ENCODE measurements at regions not wholly inside any gene's neighbourhood (a gene's known extent, or its start where the extent isn't known, plus 50 kb on each side); places are given as distances from the start of the nearest gene placed in this dataset.
"Not testable (repeated sequence)": the region's sequence is repeated elsewhere in the genome, so short reads cannot be mapped to it uniquely, and the experiment has no call there.

- no peak for DNase-seq
Measured at GRCh38 chr13:86858216-86858615, 813.0 kb upstream of the SLITRK5 start.

GRCh38 chr13:86862137-86862536, 809.0 kb upstream of the SLITRK5 start:
- DNase-seq: no peak

GRCh38 chr13:86864376-86864775, 806.8 kb upstream of the SLITRK5 start:
- no peak for DNase-seq

DNA sequence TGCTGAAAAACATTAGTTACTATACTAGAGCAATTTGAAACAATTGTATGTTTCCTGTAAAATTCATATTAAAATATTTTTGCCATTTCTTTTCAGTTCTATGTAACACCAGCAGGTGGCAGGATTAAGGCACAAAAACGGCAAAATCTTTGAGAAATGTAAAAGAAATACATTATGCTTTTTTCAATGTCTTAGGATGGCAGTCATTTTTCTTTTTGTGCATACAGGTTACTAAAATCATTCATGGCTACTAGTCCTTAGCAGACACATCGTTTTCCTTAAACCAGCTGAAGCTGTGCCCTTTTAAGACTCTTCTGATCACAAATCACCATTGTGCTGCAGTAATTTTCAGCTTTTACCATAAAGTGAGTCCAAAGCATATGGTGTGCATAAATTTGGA, 800.7 kb upstream of the SLITRK5 start:
- peak; percentile 13 for DNase-seq

DNA sequence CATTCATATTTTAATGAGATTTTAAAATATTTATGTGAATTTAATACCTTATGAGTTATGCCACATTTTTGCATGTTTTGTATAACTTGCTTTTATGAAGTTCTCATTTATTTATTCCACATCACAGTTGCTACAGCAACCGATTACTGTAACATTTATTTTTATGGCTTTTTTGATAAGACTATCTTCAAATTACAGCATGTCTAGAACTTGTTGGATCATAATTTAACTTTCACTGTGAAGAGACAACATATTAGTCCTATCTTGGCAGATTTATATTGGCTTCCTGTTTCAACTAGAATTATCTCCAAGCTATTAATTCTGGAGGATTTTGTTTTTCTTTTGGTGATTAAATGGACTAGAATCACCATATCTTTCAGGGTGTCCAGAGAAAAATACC, 793.7 kb upstream of the SLITRK5 start:
- DNase-seq: peak; percentile 8

- no peak for DNase-seq
Measured at GRCh38 chr13:86878781-86879180, 792.4 kb upstream of the SLITRK5 start.

- DNase-seq: no peak
Measured at GRCh38 chr13:86881390-86881789, 789.8 kb upstream of the SLITRK5 start.

GRCh38 chr13:86882107-86882506, 789.1 kb upstream of the SLITRK5 start:
- DNase-seq: no peak

DNA sequence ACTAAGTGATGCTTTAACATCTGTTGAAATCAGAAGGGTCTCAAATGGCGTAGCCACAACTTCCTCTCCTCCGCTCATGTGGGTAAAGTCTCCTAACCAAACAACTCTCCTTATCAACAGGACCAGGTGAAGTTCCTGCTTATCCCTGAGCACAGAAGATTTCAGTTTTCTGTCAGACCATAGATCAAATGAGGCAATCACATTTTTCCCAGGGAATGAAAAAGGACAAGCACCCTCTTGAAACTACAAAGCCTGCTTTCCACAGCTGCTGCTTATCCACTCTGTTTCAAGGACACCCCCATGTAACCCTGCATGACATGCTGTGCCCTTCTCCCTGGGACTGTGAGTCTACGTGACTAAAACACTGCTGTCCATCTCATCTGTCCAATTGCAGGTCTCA, 788.3 kb upstream of the SLITRK5 start:
- DNase-seq: no peak

DNA sequence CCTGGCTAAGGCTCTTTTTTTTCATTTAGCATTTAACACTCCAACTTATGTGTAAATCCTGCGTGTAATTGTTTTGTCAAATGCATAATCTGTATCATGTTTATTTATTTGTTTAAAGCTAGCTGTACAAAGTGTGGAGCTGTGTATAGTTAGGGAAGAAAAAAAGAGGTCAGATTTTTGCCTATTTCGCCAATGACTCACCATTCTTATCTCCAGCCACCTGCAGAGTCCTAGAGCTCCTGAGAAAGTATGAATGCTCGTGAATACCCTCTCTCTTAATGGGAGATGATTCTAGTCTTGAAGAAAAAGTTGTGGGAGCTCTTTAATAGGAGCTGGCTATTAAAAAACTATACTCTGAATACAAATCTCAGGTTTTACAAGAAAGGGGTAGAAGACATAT, 778.8 kb upstream of the SLITRK5 start:
- DNase-seq: no peak

- no peak for DNase-seq
Measured at GRCh38 chr13:86900906-86901305, 770.3 kb upstream of the SLITRK5 start.

DNA sequence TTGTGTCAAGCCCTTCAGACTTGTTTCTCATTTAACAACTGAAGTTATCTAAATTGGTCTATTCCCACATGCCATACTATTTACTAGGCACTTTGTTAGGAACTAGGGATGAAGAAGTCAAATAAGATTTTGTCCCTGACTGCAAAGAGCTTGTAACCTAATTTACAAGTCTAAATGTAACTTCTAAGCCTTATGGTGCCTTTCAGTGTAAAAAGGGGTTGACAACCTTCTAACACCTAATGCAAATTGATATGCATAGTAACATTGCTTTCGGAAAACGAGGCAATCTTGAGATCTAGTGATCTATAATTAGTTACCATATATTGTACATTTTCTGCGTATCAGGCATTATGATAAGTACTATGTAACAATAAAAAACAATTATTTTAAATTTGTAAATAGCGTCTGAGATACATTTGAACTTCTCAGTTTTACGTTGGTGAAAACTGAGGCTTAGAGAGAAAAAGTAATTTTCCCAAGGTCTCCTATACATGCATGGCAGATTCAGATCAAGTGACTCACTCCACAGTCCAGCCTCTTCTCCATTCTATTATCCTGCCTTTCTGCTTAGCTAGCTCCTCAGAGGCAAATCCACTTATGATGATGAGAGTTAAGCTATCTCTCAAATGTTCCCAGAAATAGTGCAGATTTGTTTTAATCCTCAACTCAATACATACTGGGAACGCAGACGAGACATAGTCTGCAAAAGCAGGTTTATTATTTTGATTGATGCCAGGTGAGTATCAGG, 764.9 kb upstream of the SLITRK5 start:
- DNase-seq: no peak

GRCh38 chr13:86907156-86907555, 764.0 kb upstream of the SLITRK5 start:
- DNase-seq: no peak

DNA sequence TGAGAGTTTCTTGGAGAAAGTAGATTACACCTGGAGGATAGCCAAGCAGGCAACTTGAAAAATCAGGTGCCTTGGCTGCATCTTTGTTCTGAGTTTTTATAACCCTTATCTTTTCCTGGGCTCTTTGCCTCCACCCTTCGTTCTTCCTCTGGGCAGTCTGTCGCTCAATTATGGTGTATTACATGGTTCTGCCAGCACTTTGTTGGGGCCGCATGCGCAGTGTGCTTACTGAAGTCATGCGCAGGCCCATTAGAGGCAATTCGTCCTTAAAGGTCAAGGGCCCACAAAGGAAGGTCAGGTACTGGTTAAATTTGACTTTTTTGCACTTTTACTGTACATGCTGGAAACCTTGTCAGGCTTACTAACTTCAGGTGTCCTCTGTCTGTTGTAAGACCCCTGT, 761.9 kb upstream of the SLITRK5 start:
- DNase-seq: no peak

DNA sequence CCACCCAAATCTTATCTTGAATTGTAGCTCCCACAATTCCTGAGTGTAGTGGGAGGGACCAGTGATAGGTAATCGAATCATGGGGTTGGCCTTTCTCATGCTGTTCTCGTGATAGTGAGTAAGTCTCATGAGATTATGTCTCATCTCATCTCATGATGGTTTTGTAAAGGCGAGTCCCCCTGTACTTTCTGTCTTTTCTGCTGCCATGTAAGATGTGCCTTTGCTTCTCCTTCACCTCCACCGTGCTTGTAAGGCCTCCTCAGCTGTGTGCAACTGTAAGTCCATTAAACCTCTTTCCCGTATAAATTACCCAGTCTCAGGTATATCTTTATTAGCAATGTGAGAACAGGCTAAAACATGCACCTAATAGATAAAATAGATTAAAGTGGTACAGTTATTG, 756.4 kb upstream of the SLITRK5 start:
- no peak for DNase-seq

DNA sequence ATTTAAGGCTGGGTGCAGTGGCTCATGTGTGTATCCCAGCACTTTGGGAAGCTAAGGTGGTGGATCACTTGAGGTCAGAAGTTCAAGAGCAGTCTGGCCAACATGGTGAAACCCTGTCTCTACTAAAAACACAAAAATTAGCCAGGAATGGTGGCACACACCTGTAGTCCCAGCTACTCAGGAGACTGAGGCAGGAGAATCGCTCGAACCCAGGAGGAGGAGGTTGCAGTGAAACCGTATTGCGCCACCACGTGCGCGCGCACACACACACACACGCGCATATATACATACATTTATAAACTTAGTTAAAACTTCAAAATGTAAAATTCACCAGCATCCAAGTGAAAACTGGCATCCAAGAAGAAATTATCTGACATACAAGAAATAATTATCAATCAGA, 753.7 kb upstream of the SLITRK5 start:
- DNase-seq: not testable (repeated sequence)

- no peak for DNase-seq
Measured at GRCh38 chr13:86918682-86919081, 752.5 kb upstream of the SLITRK5 start.

DNA sequence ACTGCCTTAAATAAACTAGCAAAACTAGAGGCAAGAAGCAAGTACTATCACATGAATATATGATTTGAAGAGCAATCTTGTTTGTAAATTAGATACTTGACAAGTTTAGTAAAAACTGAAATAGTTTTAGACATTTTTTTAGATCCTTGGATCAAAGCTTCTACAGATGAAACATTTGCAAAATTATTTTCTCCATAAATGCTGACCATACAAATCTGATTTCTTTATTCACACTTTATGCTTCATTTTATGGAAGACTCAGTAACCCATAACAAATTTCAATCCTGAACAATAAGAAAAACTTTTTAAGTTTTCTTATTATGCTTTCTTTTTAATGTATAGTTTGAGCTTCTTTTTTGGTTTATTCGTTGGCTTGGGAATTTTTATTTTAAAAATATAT, 750.2 kb upstream of the SLITRK5 start:
- DNase-seq: no peak

DNA sequence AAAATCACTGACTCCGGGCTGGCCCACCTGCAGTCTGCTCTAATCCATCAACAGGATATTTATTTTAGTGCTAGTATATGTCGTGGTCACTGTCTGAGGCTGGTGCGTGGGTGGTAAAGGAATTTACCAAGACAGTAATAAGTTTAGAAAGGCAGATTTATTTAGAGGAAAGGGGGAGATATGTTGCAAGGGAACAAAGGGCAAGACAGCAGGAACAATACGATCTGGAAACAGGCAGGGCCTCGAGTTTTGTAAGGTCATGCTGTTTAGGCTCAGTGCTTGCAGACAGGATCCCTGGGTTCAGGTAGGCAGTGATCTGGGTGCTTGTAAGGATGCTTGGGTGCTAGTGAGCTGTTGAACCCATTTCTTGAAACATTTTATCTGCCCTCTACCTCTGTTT, 748.2 kb upstream of the SLITRK5 start:
- DNase-seq: no peak

- DNase-seq: not testable (repeated sequence)
Measured at GRCh38 chr13:86926916-86927315, 744.3 kb upstream of the SLITRK5 start.

GRCh38 chr13:86932776-86933334, 738.3 kb upstream of the SLITRK5 start:
- DNase-seq: no peak

DNA sequence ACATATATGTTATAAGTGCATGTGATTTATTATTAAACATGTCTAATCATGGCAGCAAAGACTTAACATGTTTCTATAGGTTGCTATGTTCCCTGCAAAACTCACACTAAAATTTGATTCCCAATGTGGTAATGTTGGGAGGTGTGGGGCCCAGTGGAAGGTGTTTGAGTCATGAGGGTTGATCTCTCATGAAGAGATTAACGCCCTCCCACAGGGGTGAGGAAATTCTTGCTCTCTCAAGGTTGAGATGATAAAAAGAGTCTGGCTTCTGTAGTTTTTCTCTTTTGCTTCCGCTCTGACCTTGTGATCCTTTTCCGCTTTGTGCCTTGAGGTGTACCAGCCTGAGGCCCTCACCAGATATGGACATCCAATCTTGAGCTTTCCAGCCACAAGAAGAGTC, 737.5 kb upstream of the SLITRK5 start:
- no peak for DNase-seq

- no peak for DNase-seq
Measured at GRCh38 chr13:86937316-86937715, 733.9 kb upstream of the SLITRK5 start.

DNA sequence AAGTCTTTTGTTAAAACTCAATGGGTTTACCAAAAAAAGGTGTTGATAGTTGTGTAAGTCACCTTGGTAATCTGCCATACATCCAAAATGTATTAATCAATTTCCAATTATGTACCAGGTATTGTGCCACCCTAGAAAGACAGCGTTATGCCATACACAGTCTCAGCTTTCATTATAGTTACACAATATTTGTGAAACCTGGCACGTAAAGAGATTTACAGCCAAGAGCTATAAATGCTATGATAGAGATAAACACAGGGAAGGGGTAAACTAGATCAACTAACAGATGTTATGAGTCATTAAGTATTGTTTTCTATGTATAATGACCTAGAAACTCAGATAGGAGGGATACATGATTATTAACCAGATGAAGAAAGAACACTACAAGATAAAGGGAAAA, 725.6 kb upstream of the SLITRK5 start:
- no peak for DNase-seq
